NOMO-1 (cell line): ENCODE measurements at regions not wholly inside any gene's neighbourhood (a gene's known extent, or its start where the extent isn't known, plus 50 kb on each side); places are given as distances from the start of the nearest gene placed in this dataset.
"Not testable (repeated sequence)": the region's sequence is repeated elsewhere in the genome, so short reads cannot be mapped to it uniquely, and the experiment has no call there.

Source experiments
- DNase-seq, 2 experiments: peaks; one replicate each; lab custom pipeline; 2025; ENCODE audit not compliant: unreplicated experiment in 2 of 2; lab: John Stamatoyannopoulos, UW

- DNase-seq, result no peak
These were observed 479.8 kb downstream of the DIRAS2 start for GRCh38 chr9:90162819-90163218.

GRCh38 chr9:90165281-90165680 lies 477.3 kb downstream of the DIRAS2 start:
- DNase-seq, result no peak

DNA sequence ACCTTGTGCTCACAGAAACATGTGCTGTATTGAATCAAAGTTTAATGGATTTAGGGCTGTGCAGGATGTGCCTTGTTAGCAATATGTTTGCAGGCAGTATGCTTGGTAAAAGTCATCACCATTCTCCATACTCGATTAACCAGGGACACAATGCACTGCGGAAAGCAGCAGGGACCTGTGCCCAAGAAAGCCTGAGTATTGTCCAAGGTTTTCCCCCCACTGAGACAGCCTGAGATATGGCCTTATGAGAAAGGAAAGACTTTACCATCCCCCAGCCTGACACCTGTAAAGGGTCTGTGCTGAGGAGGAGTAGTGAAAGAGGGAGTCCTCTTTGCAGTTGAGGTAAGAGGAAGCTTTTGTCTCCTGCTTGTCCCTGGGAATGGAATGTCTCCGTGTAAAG lies 476.2 kb downstream of the DIRAS2 start:
- not testable (repeated sequence) for DNase-seq

DNA sequence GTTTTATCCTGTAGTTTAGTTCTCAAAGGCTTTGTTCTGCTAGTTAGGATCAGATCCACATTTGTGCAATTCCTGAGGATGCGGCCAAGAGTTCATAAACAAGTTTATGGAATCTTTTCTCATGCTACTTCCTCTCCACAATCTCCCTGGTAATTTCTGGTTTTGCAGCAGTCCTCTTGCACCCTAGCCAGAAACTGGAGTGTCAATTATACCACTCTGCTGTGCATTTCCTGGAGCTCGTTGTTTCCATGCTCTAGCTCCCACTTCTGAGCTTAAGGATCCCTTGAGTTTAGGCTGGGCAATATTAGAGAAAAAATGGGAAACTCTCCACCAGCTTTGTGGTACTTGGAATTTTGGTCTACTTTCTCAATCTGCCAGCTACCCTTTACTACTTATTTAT lies 474.7 kb downstream of the DIRAS2 start:
- DNase-seq, result no peak

DNA sequence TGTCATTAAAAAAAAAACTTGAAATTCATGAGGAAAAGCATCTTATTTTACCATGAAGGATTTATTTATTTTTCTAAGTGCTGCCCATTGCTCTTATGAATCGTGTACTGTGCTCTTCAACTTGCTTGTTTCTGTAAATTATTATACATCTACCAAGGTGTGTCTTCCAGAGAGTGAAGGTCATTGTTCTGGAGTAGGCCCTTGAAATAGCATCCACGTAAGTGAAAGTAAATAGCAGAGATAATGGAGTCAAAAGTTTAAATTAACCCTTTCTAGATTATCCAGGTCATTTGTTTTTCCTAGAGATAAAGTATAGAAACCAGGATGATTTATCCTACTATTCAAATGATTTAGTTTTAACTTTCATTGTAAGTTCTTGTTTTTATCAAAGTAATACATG lies 473.1 kb downstream of the DIRAS2 start:
- no peak for DNase-seq

DNA sequence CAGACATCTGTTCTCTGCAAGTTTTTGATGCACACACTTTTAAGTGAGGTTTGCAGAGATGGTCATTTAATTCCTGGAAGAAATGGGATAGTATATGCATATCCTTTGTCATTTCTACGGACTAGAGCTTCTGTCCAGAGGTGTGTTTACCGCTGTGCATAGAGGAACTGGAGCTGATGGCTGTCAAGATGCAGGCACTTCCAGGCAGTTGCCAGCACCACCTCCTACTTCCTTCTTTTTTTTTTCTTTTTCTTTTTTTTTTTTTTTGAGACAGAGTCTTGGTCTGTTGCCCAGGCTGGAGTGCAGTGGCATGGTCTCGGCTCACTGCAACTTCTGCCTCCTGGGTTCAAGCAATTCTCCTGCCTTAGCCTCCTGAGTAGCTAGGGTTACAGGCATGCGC lies 468.7 kb downstream of the DIRAS2 start:
- DNase-seq, result peak in 1 of 2 experiments; percentile 4

GRCh38 chr9:90174346-90174745 lies 468.3 kb downstream of the DIRAS2 start:
- DNase-seq, result not testable (repeated sequence)

DNA sequence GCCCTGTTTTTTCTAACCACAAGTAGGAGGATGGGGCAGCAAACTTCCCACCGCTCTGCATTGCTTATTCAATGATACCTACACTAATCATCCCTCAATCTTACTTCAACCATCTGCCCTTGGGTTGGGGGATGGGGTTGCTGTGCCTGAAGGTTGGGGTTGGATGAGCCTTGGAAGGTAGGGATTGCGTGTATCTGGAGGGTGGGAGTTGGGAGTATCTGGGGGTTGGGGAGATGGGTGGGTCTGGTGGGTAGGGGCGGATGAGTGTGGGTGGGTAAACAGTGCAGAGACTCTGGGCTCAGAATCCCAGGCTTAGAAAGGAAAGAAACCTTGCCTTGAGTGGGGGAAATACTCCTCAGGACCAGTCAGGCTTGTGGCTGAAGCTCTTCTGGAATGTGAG lies 467.4 kb downstream of the DIRAS2 start:
- no peak for DNase-seq

DNA sequence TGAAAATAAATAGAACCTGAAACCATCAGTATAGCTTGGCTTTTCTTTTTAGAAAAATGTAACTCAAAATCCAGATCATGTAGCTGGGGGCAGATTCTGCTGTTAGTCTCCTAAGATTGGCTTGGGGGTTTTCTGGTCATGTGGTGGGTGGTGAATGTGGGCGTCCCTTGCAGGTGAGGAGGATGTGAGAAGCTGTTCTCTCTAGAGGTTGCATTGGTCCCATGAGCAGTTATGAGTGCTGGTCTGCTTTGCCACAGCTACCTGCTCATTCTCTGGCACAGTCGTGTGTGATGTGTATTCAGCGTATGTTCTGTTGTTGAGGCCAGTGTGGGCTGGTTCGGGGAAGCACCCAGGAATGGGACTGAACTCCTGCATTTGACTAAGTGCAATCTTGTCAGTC lies 466.8 kb downstream of the DIRAS2 start:
- DNase-seq, result no peak

DNA sequence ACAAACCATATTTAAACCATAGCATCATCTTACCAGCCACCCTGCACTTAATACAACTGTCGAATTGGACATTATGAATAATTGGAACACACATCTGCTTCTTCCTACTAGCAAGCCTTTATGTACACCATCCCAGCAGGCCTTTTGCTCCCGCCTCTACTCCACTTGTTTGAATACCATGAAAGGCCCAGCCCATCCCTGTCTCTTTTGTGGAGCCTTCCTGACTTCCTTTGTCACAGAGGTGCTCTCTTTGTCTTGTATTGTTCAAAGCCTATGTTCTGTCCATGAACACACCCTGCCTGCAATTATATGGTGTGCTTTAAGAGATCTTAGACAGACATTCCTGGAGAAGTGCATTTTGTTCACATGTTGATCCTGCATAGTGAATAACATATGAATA lies 465.7 kb downstream of the DIRAS2 start:
- no peak for DNase-seq

GRCh38 chr9:90180381-90180780 lies 462.2 kb downstream of the DIRAS2 start:
- DNase-seq, result no peak

- no peak for DNase-seq
These were observed 454.0 kb downstream of the DIRAS2 start for GRCh38 chr9:90188656-90189055.

DNA sequence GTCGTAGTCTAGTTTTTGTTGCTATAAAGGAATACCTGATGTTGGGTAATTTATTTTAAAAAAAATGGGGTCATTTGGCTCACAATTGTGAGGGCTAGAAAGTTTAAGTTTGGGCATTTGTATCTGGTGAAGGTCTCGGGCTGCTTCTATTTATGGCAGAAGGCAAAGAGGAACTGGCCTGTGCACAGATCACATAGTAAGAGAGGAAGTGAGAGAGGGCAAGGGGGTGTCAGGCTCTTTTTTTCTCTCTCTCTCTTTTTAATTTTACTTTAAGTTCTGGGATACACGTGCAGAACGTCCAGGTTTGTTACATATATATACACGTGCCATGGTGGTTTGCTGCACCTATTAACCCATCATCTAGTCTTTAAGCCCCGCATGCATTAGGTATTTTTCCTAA lies 453.3 kb downstream of the DIRAS2 start:
- DNase-seq, result peak; percentile 63 to 68

DNA sequence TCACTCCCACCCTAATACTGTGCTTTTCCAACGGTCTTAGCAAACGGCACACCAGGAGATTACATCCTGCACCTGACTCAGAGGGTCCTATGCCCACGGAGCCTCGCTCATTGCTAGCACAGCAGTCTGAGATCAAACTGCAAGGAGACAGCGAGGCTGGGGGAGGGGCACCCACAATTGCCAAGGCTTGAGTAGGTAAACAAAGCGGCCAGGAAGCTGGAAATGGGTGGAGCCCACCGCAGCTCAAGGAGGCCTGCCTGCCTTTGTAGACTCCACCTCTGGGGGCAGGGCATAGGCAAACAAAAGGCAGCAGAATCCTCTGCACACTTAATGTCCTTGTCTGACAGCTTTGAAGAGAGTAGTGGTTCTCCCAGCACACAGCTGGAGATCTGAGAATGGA lies 450.2 kb downstream of the DIRAS2 start:
- not testable (repeated sequence) for DNase-seq

DNA sequence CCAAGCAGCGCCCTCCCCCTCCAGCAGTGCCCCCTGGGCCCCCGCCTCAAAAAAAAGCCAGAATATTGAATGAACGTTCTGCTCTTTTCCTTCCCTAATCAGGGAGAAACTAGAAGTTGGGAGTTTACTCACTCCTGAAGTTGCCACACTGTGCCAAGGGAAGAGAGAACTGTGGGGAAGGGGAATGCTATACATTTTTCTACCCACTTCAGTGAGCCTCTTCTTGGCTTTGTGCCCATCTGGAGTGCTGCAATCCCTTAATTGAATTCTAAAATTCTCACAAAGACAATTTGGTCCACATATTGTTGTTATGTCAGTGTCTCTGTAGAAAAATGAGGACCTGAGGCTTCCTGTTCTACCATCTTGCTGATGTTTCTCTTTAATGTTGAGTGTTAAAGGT lies 443.7 kb downstream of the DIRAS2 start:
- no peak for DNase-seq

GRCh38 chr9:90201766-90202165 lies 440.9 kb downstream of the DIRAS2 start:
- DNase-seq, result no peak

DNA sequence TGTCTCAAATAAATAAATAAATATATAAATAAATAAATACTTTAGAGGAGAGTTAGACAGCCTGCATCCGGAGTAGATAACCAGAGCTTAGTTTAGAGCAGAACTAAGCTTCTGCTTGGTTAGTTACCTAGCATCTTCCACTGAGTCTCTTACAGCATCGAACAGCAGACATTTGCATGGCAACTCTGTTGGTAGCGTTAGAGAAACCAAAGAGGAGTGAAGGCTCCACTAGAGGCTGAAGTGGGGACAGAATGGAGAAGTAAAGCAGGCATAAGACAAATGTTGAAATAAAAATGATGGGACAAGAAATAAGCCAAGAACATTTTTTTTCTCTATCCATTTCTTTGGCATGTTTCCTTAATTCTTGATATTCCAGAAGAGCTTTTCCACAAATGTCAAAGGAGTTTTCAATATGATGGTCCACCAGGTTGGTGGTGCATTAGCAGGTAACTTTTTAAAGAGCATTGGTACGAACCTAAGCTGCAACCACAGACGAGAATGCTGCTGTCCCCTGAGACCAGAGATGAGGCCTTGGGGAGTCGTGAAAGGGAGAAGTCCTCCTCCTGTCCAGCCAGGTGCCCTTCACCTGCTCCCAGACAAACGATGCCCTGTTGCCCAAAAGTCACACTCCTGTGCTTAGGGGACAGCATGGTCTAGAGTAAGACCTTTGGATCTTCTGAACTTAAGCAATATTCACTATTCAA lies 438.3 kb downstream of the DIRAS2 start:
- DNase-seq, result no peak

- not testable (repeated sequence) for DNase-seq
These were observed 429.6 kb downstream of the DIRAS2 start for GRCh38 chr9:90213045-90213444.

DNA sequence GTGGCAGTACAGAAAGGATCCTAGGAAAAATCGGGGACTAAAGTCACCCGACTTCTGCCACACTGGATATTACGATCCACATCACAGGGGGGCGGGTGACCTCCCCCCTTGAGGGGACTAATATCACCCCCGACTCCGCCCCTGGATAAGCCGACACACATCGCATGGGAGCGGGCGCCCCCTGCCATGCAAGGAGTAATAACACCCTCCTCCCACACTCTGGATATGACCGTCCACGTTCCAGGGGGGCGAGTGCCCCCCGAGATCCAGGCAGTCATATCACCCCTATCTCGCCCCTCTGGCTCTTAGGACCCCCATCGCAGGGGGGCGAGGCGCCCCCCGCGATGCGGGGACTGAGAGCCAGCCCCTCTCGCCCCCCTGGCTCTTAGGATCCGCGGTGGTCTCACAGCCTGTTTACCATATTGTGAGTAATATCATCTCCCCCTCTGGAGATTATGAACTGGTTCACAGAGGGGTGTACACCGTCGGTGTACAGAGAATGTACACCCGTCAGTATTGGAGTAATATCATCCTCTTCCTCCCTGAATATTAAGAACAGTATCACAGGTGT lies 423.0 kb downstream of the DIRAS2 start:
- no peak for DNase-seq

GRCh38 chr9:90221899-90222298 lies 420.7 kb downstream of the DIRAS2 start:
- not testable (repeated sequence) for DNase-seq

- not testable (repeated sequence) for DNase-seq
These were observed 415.7 kb downstream of the DIRAS2 start for GRCh38 chr9:90226839-90227338.

GRCh38 chr9:90233081-90233480 lies 409.5 kb downstream of the DIRAS2 start:
- not testable (repeated sequence) for DNase-seq
